ENCODE measurements at regions not wholly inside any gene's neighbourhood (a gene's known extent, or its start where the extent isn't known, plus 50 kb on each side); places are given as distances from the start of the nearest gene placed in this dataset.

DNA sequence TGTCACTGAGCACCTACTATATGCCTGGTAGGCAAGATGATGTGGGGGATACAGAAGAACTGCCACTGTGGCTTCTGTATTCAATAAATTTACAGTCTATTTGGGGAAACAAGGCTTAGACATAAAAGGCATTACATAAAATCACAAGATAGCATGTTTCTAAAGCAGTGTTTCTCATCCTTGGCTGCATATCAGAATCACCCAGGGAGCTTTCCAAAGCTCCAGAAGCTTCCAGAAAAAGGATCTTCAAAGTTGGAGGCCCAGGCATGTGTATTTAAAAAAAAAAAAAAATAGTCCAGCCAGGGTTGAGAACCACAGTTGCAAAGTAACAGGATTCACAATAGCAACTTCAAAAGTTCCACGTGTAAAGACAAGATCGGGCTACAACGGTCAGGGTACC lies 112.4 kb upstream of the SPACA1 start:
- TF ChIP-seq POLR2A (IDR thresholded peaks at IDR 0.05; ENCODE audit: low read length): no peak
- TF ChIP-seq GATA1 (IDR thresholded peaks at IDR 0.05; ENCODE audit: low read depth, low read length): no peak

Data from erythroblast (primary cell).